ENCODE measurements at regions not wholly inside any gene's neighbourhood (a gene's known extent, or its start where the extent isn't known, plus 50 kb on each side); places are given as distances from the start of the nearest gene placed in this dataset.
"Not testable (repeated sequence)": the region's sequence is repeated elsewhere in the genome, so short reads cannot be mapped to it uniquely, and the experiment has no call there.

DNA sequence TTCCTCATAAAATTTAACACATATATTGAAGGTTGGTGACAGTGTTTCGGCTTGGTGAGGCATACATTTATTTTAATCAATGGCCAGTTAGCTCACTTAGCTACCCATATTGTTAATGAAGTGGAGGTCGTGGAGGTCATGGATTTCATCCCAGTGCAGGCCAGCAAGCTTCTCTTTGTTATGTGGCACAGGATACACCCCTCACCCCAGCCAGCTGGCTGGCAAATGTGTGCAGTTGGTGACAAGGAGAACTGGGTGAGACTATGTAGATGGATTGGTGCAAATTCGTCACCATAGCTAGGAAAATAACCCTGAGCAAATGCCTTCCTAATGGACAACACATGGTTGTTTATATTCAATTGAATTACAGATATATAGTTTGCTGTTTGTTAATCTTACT, 50.5 kb upstream of the FOXP2 start:
- no peak for DNase-seq (ENCODE audit: low spot score)

DNA sequence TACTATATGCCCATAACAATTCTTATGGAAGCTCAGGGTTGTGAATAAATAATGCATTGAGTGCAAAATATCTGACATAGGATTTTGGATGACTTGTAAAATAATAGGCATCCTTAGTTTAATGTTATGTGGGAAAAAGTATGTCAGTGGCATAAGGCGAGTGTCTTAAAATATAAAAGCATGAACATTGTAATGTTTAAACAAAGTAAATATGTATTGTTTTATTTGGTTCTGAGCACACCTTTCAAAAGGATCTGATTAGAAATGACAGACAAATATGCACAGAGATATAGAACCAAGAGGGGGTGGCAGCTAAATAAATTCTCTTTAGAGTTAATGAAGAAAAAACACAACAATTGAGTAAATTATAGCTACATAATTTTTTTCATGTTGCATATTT, 51.3 kb upstream of the FOXP2 start:
- no peak for DNase-seq (ENCODE audit: low spot score)

GRCh38 chr7:114358911-114359310, 55.7 kb upstream of the FOXP2 start:
- DNase-seq (ENCODE audit: low spot score) = no peak

DNA sequence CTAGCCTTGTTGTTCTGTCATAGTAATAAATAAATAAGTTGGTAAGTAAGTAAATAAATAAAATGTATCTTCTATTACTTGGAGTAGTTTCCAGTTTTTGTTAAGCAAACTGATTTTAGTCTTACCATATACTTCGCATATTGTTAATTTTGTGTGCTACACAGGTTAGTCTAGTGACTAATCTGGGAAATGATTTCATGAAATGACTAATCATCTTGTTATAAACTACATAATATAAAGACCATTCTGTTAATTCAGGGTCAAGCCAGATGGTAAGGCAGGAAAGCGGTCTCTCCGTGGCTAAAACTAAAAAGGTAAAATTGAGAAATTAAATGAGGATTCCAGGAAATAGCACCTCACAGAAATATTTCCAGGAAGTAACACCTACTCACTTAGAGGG, 58.5 kb upstream of the FOXP2 start:
- no peak for DNase-seq (ENCODE audit: low spot score)

DNA sequence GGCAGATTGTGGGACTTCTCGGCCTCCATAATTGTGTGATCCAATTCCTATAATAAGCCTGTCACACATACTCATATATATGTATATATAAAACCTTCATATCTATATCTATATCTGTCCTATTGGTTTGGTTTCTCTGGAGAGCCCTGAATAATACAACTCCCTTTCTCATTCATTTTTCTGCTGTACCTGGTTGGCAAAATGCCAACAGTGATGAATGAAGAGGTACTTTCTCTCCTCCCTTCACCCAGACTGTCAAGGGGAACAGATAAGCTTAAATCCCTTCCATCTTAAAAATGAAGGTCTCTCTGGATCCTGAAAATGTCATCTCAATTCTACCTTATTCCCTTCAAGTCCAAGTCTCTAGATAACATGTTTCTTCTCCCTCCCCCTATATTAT, 60.3 kb upstream of the FOXP2 start:
- no peak for DNase-seq (ENCODE audit: low spot score)

DNA sequence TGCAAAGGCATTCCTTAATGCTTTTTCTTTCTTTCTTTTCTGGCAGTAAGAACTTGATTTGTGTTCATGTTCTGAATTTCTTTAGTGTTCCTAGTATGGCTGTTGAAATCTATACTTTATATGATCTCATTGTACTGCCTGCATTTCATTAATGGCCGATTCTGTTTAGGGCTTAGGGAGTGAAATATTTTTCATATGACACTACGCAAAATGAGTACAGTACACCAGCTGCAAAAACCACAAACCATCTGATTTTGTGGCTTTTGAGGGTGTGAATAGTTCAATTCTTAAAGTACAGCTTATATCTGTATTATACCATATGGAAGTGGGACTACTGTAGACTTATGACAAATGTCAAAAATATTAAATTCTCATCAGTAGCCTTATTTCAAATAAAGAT, 69.1 kb upstream of the FOXP2 start:
- DNase-seq (ENCODE audit: low spot score) = no peak

GRCh38 chr7:114343949-114344708, 70.5 kb upstream of the FOXP2 start:
- no peak for DNase-seq (ENCODE audit: low spot score)

GRCh38 chr7:114342431-114343179, 72.0 kb upstream of the FOXP2 start:
- no peak for DNase-seq (ENCODE audit: low spot score)

- DNase-seq (ENCODE audit: low spot score) = no peak
Observed at GRCh38 chr7:114341648-114342047, 73.0 kb upstream of the FOXP2 start.

DNA sequence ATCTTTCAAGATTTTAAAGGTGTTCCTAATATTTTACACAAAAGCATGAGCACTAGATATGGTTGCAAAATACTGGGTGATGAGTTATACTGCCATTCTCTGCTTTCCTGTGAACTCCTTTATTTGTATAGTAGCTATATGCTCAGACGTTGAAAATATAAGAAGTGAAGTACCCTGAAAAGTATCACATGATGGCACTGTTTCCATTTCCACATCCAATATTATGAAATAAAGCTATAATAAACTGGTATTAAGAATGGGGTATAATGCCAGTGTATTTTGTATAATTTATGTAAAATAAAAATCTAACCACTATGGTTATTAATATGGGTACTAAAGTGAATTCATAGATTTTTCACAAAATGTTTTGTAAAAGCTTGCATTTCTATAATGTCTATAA, 79.6 kb upstream of the FOXP2 start:
- DNase-seq (ENCODE audit: low spot score) = no peak

DNA sequence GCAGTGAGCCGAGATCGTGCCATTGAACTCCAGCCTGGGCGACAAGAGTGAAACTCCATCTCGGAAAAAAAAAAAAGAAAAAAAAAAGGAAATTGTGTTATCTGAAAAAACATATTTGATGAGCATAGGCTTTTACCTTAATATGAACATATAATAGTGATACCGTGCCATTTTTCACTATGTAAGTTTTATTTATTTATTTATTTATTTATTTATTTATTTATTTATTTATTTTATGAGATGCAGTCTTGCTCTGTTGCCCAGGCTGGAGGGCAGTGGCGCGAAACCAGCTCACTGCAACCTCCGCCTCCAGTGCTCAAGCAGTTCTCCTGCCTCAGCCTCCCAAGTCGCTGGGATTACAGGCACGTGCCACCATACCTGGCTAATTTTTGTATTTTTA, 85.2 kb upstream of the FOXP2 start:
- DNase-seq (ENCODE audit: low spot score) = not testable (repeated sequence)

DNA sequence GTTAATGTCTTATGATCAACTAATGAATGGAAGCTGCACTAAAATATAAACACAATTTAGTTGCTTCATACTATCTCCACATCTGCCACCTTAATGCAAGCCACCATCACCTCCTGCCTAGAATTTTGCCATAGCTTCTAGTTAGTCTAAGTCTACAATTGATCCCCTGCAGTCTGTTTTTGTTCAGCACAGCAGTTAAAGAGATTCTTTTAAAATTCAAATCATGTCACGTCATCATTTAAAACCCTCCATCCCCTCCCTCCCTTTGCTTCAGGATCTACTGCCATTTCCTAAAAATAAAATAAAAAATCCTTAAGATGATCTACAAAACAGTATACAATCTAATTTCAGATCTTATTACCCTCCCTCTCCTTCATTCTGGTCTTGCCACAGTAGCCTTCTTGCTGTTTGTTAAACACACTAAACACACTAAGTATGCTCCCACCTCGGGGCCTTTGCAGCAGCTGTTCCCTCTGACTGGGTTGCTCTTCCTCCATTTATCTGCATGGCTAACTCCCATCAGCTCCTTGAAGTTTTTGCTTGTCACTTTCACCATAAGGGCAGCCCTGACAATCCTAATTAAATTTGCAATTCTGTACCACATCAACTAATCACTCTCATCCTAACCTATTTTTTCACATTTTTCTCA, 97.0 kb upstream of the FOXP2 start:
- DNase-seq (ENCODE audit: low spot score) = no peak

DNA sequence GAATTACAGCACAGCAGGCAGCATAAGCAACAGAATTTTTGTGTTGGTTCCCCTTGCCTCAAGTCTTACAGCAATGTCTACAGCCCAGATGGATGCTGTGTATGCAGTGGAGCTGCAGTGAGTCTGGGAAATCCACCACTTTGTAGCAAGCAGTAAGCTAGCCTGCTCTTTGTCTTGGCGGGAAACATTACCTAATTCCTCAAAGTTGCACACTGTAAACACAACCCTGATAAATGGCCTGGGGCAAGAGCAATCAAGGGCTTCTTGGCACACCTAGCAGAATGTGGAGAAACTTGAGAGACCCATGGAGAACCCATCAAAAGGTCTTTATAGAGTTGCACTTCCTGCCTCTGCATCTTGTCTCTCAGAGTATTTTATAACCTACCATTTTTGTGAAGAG, 102.0 kb upstream of the FOXP2 start:
- DNase-seq (ENCODE audit: low spot score) = no peak

GRCh38 chr7:114310345-114311110, 104.1 kb upstream of the FOXP2 start:
- no peak for DNase-seq (ENCODE audit: low spot score)

DNA sequence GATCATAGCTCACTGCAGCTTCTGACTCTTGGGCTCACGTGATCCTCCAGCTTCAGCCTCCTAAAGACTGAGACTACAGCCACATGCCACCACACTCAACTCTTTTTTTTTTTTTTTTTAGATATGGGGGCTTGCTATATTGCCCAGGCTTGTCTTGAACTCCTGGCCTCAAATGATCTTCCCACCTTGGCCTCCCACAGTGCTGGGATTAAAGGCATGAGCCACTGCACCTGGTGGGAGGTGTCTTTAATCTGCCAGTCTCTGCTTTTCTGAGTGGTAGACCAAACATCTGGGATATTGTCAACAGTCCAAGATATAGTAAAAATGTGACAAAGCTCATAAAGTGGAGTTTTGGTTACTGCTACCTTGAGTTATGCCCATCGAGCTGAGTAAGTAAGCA, 104.9 kb upstream of the FOXP2 start:
- DNase-seq (ENCODE audit: low spot score) = no peak

- no peak for DNase-seq (ENCODE audit: low spot score)
Observed at GRCh38 chr7:114303301-114303700, 111.3 kb upstream of the FOXP2 start.

GRCh38 chr7:114302858-114303257, 111.8 kb upstream of the FOXP2 start:
- no peak for DNase-seq (ENCODE audit: low spot score)

DNA sequence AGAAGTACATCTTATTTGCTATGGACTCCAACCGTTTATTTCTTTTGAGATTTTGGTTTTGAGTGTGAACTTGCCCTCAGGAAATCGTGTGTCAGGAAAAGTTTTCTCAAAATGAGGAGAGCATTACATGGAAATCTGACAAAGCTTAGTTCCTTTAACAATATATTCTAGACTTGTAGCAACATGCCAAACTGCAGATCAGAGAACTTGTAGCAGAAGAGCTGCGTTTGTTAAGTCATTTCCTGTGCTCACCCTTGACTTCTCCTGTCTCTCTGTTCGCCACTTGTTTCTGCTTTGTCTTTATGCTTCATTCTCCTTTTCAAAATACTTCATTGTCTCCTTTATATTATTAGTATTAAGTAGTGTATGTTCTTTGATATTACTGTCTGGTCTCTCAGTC, 116.6 kb upstream of the FOXP2 start:
- no peak for DNase-seq (ENCODE audit: low spot score)

DNA sequence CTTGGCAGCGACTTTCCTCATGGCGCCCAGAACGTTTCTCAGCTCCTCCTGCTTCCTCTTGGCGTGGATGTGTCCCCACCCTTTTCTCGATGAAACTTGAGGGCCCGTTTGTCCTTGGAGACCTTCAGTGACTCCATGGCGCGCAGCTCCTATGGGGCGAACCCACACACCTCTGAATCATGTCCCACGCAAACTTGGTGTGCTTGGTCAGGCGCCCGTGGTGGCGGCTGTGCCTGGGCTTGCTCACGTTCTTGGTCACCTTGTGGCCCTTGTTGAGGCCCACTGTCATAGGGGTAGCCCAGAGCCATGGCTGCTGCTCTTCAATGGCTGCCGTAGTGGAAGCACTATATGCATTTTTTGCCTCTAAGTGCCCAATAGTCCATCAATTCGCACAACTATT, 117.5 kb upstream of the FOXP2 start:
- DNase-seq (ENCODE audit: low spot score) = no peak

GRCh38 chr7:114295522-114295921, 119.1 kb upstream of the FOXP2 start:
- no peak for DNase-seq (ENCODE audit: low spot score)

- DNase-seq (ENCODE audit: low spot score) = no peak
Observed at GRCh38 chr7:114294036-114294435, 120.6 kb upstream of the FOXP2 start.

- DNase-seq (ENCODE audit: low spot score) = no peak
Observed at GRCh38 chr7:114293289-114294012, 121.2 kb upstream of the FOXP2 start.
